GM12891 (cell line): ENCODE measurements at regions not wholly inside any gene's neighbourhood (a gene's known extent, or its start where the extent isn't known, plus 50 kb on each side); places are given as distances from the start of the nearest gene placed in this dataset.

Experiments
- PAX5 ChIP-seq: IDR thresholded peaks from 2 replicates; pipeline ENCODE4 v1.6.1; 2011; ENCODE audit warnings: low read length, moderate library complexity, mild to moderate bottlenecking; ENCODE audit not compliant: insufficient read depth, severe bottlenecking
- POLR2A ChIP-seq: IDR thresholded peaks from 2 replicates; pipeline ENCODE4 v1.6.1; 2011; ENCODE audit warnings: low read depth, low read length, control low read depth
- POLR2AphosphoS5 ChIP-seq: IDR thresholded peaks from 2 replicates; pipeline ENCODE4 v1.6.1; 2011; ENCODE audit warnings: low read depth, low read length, control low read depth
- POU2F2 ChIP-seq: IDR thresholded peaks from 2 replicates; pipeline ENCODE4 v1.6.1; 2011; ENCODE audit warnings: low read depth, mild to moderate bottlenecking, control low read depth, low read length, moderate library complexity
- SPI1 ChIP-seq: IDR thresholded peaks from 2 replicates; pipeline ENCODE4 v1.6.1; 2011; ENCODE audit warnings: low read depth, low read length, control low read depth
- TAF1 ChIP-seq: IDR thresholded peaks from 2 replicates; pipeline ENCODE4 v1.6.1; 2011; ENCODE audit warnings: low read depth, low read length, control low read depth

DNA sequence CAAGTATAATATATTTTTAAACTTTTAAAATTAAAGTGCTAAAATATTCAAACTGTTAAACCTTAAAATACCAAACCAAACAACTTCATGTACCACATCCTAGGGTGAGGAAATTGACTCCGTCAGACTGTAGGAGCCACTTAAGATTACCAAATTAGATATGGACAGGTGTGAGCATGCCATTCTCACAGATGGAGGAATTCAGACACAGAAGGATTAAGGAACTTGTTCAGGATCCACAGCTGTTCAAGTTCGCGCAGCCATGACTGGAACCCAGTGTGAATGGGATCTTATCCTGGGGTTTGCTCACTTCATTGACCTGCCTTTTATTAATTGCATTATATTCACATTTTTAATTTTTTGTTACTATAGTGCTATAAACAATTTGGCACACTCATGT, 224.9 kb upstream of the PCDH7 start:
- no peak for TF ChIP-seq POLR2A
- no peak for TF ChIP-seq TAF1
- no peak for TF ChIP-seq POLR2AphosphoS5
- no peak for TF ChIP-seq POU2F2
- no peak for TF ChIP-seq SPI1
- TF ChIP-seq PAX5: no peak
